ENCODE measurements at regions not wholly inside any gene's neighbourhood (a gene's known extent, or its start where the extent isn't known, plus 50 kb on each side); places are given as distances from the start of the nearest gene placed in this dataset.
"Not testable (repeated sequence)": the region's sequence is repeated elsewhere in the genome, so short reads cannot be mapped to it uniquely, and the experiment has no call there.

DNA sequence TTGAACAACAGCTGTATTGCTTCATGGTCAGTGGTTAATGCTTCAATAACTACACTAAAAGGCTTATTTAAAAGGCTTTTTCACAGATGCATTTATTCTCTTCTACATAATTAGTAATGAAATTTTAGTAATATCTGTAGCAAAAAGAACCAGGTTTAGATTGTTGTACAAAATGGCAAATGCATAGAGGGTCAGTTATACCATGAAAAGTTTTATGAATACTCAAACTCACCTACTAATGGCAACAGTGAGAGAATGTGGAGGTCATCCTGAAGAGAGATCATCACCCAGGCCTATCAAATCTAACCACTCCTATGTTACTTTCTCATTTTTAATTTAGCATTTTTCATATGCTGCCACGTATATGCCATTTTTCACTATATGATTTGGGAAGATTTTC, 444.3 kb upstream of the CDH9 start:
- DNase-seq (ENCODE audit: low read depth) = no peak

DNA sequence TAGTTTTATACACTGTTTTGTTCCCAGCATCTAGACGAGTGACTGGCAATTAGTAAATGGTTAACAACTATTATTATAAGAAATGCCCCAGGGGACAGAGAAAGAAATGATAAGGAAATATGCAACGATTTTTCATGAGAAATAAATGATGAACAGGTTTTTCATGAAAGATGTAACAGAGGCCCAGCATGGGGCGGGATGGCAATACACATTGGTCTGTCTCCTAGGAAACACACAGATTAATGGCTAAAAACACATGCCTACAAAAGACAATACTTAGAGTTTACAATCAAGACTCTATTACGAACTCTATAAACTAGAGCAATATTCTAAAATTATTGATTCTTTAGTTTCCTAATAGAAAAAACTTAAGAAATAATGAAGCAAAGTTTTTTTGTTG, 441.5 kb upstream of the CDH9 start:
- no peak for DNase-seq (ENCODE audit: low read depth)

DNA sequence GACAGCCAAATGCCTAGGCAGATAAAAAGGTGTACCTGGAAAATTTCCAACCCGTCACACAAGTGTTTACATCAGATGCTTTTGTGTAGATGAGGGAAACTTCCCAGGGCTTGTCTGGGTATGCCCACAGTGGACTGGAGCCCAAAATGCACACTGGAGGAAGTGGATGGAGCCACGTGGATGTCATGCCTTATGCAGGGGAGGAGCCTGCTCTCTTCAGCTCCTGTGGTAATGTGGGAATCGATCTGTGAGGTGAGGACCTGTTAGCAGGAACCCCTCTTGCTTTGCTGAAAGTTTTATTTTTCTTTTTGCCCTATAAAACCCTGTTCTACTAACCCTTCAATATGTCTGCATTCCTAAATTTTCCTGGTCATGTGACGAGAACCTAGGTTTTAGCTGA, 439.2 kb upstream of the CDH9 start:
- no peak for DNase-seq (ENCODE audit: low read depth)

DNA sequence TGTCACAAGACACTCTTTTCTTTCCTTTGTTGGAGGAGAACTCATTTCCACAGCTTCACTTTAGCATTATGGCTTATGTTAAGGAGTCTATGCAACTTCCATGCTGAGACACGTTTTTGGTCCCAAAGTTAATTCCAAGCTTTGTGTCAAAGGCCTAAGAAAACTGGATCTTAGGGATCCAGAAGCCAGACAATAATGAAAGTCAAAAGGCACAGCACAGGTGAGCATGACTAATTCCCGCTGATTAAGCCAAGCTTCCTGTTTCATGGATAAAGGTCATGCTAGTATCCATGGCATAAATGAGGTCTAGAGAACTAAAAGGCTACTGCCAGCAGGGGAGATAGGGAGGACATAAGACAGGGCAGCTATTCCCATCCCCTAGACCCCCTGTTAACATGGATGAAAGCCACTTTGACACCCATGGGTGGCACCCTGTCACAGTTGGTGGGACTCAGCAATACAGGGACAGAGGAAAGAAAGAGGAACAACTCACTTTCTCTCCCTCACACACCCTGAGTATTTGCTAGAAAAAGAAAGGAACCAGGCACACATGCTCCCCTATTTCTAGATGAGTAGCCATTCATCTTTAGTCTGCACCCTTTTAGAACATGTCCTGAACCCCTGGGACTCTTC, 438.1 kb upstream of the CDH9 start:
- no peak for DNase-seq (ENCODE audit: low read depth)

DNA sequence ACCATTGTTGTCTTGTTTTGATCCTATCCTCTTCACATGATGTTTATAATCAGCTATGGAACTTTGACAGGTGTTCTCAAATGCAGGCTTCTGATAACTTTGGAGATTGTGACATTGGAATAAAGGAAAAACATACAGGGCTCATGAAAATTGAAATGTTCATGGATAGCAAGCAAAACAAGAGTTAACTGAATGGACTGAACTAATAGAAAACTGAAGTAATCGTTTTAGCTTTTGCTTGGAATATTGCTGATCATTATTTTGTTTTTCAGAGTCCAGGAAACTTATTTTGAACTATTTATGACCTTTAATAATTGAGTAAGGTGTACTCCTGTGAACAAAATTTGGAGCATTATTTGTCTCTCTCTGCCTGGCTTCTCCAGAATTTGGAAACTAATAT, 436.7 kb upstream of the CDH9 start:
- no peak for DNase-seq (ENCODE audit: low read depth)

DNA sequence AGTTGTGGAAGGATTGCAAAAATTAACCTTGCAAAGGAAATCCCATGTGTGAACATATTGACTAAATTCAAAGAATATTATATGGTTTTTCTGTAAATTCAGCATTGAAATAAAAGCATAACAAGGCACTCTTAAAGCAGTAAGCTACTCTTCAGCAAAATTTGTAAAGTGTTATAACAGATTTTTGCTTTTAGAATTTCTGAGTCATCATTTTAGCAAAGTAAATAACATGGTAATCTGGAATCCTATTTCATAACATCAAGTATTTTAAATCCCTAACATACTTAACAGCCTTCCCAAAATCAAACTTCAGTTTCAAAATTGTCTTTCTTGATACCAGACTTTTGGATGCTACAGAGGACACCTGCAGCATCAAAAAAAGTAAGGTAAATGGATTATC, 436.0 kb upstream of the CDH9 start:
- DNase-seq (ENCODE audit: low read depth) = no peak

DNA sequence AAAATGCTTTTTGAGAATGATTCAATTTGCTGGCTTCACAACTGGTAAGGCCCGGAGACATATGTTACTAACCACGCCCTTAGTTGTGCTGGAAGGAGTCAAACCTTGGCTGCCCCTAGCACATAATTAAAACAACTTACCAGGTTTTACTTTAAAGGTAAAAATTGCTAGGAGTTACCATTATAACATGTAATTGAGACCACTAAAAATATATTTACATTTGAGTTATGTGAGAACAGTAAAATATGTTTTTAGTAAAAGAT, 435.6 kb upstream of the CDH9 start:
- DNase-seq (ENCODE audit: low read depth) = no peak

DNA sequence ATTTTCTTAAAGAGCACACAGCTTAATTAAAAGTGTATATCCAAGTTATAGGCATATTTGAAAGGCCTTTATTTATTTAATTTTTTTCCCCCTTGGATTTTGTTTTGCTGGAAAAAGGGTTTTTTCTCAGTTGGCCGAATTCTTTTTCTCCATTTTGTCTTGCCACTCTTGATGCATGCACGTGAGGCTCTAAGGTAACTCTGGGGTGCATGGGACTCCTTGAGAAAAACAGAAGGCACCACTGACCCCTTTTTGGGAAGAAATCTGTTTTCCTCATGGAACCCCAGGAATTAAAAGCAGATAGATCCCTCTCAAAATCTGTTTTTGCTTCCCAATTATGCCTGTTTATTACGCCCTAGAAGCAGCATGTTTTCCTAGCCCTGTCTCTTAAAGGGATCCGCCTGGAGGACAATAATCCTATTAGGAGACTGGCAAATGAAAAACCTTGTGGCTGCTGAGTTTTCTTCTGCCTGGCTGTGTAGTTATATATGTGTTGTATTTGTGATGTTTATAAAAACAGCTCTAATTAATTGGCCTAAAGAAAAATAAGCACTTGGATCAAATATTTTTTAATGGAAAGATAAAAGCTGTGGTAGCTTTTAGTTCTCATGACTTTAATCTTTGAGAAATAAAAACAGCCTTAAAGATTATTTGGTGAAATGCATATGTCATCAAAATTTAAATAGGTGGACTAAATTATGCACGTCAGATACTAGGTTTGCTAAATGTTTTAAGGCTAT, 435.1 kb upstream of the CDH9 start:
- no peak for DNase-seq (ENCODE audit: low read depth)

DNA sequence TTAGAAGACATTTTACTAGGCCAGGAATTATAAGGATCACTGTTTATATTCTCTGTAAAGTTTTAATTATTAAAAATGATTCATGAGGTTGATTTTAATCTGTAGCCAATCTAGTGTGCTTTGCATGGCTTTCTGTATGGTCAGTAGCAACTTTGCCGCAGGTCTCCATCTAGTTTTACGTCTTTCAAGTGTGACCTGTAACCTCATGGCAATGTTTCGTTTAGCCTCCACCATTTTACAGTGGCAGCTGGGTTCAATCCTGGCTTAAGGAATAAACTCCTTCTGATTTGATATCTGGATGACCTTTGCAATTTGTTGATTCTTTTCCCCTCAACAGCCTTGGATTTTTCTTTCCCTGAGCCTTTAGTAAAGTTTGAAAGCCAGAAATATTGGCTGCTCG, 434.5 kb upstream of the CDH9 start:
- no peak for DNase-seq (ENCODE audit: low read depth)

DNA sequence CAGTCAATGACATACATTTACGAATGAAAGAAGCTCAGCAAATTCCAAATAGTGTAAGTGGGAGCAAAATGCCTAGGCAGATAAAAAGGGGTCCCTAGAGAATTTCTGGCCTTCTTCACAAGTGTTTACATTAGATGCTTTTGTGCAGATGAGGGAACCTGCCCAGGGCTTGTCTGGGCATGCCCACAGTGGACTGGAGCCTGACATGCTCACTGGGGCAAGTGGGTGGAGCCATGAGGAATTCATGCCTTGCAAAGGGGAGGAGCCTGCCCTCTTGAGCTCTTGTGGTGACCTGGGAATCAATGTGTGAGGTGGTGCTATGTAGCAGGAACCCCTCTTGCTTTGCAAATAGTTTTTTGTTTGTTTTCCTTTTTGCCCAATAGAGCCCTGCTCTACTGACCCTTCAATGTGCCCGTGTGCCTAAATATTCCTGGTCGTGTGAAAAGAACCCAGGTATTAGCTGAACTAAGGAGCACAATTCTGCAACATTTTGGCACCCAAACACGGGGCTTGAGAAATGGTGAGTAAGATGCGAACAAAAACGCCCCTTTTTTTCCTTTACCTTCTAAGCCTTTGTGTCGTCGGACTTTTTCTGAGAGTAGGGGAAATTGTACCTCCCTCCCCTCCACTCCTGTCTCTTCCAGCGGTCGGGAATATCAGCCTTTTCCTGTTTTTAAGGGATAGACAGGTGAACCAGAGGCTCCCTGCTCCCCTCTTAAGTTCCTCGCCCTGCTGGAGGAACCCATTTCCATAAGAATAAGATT, 433.8 kb upstream of the CDH9 start:
- DNase-seq (ENCODE audit: low read depth) = no peak

DNA sequence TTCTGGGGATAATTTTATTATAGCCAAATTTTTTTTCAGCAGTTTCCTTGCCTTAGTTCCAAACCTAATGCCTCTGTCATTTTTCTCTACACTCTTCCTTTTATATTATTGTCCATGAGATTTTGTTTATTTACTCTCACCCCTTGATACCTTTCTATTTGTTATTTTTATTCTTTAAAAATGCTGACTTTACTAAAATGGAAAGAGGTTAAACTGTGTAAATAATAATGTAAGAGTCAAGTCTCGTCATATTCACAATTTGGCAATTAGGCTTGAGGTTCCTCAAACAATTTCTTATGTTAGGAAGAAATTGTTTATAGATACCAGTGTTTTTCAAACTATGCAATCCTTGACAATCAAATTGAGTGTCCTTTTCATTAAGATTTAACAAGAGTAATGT, 428.6 kb upstream of the CDH9 start:
- no peak for DNase-seq (ENCODE audit: low read depth)

DNA sequence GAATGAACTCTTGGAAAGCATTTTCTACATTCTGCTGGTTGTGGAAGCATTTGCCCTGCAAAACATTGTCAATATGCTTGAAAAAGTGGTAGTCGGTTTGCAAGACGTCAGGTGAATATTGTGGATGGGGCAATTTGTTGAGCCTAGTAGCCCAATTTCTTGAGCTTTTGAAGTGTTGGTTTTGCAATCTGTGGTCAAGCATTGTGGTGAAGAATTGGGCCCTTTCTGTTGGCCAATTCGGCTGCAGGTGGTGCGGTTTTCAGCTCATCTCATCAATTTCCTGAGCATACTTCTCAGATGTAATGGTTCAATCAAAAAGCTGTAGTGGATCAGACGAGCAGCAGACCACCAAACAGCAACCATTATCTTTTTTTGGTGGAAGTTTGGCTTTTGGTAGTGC, 426.8 kb upstream of the CDH9 start:
- DNase-seq (ENCODE audit: low read depth) = no peak

DNA sequence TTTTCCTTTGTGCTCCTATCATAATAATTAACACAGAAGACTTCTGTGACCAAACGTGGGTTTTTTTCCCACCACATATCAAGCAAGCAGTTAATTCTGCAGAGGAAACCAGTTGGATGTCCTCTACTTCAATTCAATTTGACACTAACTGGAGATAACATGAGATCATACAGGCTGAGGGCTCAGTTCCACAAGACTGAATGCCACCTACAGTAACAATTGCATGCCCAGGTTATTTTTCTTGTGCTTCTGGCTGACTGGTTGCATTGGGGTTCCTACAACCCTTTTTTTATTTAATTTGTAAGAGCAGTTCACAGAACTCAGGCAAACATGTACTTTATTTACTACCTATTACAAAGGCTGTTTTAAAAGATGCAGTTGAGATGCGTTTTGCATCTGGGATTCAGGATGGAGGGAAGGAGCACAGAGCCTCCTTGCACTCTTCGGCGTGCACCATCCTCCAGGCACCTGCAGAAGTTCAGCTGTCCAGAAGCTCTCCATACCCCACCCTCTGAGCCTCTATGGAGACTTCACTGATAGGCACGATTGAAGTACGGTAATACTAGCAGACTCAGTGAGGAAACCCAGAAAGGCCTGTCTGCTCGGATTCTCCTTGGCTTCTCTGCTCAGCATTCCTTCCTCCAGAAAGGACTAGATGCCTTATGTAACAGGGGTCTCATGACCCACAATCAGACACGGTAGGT, 425.2 kb upstream of the CDH9 start:
- DNase-seq (ENCODE audit: low read depth) = no peak

DNA sequence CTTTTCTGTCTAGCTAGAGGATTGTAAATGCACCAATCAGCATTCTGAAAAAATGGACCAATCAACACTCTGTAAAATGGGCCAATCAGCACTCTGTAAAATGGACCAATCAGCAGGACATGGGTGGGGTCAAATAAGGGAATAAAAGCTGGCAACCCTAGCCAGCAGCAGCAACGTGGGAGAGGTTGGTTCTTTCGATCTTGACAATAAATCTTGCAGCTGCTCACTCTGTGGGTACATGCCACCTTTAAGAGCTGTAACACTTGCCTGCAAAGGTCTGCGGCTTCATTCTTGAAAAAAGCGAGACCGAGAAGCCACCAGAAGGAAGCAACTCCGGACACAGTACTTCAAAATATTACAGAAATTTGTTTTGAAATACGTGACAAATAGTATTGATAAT, 424.6 kb upstream of the CDH9 start:
- no peak for DNase-seq (ENCODE audit: low read depth)

DNA sequence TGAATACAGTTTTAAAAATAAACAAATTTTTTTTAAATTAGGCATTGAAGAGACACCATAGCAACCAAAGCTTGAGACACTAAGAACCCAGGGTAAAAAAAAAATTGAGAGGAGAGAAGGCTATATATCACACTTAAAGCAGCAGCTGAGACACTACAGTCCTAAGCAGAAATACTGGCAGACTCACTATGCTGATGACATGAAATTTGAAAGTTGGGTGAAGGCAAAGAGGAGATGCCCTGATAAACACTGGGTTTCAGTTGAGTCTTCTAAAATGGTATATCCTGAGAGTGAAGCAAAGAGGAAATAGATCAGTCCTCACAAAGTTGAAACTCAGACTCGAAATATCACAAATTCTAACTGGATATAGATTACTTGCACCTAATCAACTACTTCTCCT, 419.9 kb upstream of the CDH9 start:
- no peak for DNase-seq (ENCODE audit: low read depth)

DNA sequence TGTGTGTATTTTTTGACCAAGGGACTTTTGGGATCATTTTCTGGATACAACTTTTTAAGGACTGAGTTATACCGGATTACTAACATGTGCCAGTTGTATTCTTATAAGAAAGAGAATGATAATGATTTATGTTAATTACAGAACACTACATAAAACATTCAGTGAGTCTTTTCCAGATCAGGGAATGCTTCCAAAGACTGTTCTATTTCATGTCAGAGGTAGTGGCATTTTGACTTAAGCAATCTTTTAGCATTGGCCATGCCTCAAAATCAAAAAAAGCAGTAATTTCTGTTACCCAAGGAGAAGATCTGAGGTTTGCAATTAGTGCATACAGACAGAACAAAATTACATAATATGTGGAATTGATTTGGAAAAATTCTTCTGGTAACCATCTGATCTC, 413.0 kb upstream of the CDH9 start:
- no peak for DNase-seq (ENCODE audit: low read depth)

DNA sequence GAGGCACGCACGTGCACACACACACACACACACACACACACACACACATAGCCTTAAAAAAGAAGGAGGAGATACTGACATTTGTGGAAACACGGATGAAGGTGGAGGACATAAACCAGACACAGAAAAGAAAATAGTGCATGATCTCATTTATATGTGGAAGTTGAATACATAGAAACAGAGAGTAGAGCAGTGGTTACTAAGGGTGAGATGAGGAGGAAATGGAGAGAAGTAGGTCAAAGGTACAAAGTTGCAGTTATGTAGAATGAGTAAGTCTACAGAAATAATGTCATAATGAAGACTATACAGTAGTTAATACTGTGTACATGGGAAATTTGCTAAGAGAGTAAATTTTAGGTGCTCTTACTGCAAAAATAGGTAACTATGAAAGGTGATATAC, 412.2 kb upstream of the CDH9 start:
- no peak for DNase-seq (ENCODE audit: low read depth)

DNA sequence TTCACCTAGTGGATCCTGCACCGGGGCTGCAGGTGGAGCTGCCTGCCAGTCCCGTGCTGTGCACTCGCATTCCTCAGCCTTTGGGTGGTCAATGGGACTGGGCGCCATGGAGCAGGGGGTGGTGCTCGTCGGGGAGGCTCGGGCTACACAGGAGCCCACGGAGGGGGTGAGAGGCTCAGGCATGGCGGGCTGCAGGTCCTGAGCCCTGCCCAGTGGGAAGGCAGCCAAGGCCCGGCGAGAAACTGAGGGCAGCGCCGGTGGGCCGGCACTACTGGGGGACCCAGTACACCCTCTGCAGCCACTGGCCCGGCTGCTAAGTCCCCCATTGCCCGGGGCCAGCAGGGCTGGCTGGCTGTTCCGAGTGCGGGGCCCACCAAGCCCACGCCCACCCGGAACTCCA, 401.0 kb upstream of the CDH9 start:
- DNase-seq (ENCODE audit: low read depth) = not testable (repeated sequence)

DNA sequence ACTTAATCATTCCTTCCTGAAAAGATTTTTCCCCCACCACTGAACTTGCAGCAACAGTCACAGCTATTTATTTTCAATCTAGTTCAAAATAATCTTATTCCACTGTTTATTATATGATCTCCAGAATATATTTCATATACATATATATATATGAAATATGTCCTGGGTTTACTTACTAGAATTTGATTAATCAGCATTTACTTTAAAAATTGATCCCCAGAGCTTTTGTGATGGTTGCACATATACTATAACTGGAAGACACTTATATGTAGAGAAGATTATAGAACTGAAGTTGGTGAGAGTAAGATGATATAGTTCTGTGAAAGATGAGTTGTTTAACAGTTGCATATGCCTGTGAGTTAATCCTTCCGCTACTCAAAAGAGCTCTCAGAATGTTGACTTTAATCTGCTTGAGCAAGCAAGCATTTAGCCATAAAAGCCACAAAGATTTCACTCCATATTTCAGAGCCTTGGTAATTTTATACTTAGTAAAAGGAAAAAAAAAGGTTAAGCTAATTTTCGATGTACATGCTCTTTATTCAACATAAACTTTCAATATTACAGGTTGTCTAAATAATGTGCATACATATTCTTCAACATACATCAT, 399.3 kb upstream of the CDH9 start:
- DNase-seq (ENCODE audit: low read depth) = no peak

DNA sequence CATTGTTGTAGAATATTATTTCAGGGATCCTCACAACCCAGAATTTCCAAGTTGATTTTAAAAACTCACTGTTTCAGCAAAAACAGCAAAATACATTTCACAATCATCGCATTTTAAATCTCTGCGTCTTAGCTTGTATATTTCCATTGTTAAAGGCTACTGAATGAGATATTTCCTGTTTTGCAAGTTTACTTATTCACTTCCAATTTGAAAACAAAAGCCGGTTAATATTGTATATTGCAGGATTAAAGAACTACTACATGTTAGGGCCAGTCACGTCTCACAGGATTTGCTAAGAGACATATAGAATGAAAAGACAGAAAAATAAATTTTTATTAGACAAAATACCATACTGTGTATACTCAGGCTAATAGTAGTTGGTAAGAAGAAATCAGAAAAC, 395.9 kb upstream of the CDH9 start:
- no peak for DNase-seq (ENCODE audit: low read depth)

DNA sequence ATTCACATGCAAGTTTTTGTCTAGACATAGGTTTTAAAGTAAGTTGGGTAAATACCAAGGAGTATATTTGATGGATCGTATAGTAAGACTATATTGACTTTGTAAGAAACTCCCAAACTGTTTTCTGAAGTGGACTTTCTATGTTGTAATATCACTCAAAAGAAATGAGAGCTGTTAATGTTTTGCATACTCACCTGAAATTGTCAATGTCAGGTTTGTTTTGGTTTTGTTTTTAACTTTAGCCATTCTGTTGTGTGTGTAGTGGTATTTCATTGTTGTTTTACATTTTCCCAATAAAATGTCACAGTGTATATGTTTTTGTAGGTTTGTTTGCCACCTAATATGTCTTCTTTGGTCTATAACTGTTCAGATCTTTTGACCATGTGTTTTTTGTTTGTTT, 375.7 kb upstream of the CDH9 start:
- no peak for DNase-seq (ENCODE audit: low read depth)

DNA sequence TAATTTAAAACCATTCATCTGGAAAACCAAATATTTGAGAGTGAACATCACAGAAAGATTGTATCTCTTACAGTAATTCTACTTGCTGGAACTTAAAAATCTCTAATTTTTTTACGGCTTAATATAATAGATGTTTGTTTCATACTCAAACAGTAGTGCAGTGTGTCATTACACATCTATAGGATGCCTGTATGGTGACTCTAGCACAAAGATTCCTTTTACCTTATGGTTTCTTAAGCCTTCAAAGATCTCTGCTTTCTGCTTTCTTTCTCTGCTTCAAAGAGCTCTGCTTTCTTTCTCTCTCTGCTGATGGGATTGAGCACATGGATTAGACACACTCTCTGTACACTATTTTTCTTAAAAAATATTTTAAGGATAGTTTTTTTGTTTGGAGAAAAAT, 374.0 kb upstream of the CDH9 start:
- DNase-seq (ENCODE audit: low read depth) = no peak

DNA sequence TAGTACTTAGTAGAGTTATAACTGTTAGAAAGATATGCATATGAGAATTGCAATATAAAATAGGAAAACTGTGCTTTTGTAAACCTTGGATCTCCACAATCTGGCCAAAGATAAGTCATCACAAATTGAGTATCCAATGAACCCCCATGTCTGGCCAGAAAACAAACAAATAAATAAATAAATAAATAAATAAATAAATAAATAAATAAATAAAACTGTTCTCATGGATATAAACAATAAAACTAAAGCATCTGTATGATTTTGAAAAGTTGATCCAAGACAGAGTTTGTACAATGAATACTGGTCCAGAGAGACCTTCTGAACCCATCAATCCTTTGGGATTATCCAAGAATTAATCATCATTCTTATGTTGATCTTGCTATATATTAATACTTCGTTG, 367.6 kb upstream of the CDH9 start:
- no peak for DNase-seq (ENCODE audit: low read depth)
